GM18861 (cell line): ENCODE measurements at regions not wholly inside any gene's neighbourhood (a gene's known extent, or its start where the extent isn't known, plus 50 kb on each side); places are given as distances from the start of the nearest gene placed in this dataset.

ENCODE experiments used
- ATAC-seq: cut with Tn5 transposase; IDR thresholded peaks from one replicate; pipeline ENCODE4 v1.9.1; 2021; ENCODE audit not compliant: unreplicated experiment

GRCh38 chr15:93830221-93831080 is 400.9 kb upstream of the MCTP2 start:
- ATAC-seq = no peak

- ATAC-seq = no peak
Measured at GRCh38 chr15:93829115-93829870, 402.1 kb upstream of the MCTP2 start.

DNA sequence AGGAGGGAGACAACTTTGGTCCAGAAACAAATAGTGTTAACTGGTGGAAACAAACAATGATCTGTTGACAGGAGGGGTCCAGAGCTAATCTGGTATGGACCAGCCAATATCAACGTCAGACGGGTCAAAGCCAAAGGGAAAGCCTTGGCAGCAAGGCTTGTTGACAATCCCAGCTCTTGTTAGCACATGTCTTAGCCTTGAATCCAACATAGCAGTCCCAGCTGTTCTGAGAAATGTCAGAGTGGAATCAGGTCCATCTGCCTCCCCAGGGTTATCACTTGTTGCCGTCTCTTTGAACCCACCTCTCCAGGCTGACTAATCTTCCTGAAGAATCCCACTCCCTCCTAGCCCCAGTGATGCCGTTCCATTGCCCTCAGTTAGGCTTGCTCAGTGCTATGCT is 404.6 kb upstream of the MCTP2 start:
- ATAC-seq = no peak

- no peak for ATAC-seq
Measured at GRCh38 chr15:93826293-93826692, 405.1 kb upstream of the MCTP2 start.

- no peak for ATAC-seq
Measured at GRCh38 chr15:93825682-93826081, 405.7 kb upstream of the MCTP2 start.

- no peak for ATAC-seq
Measured at GRCh38 chr15:93823971-93824913, 407.1 kb upstream of the MCTP2 start.

GRCh38 chr15:93820566-93820965 is 410.8 kb upstream of the MCTP2 start:
- no peak for ATAC-seq

DNA sequence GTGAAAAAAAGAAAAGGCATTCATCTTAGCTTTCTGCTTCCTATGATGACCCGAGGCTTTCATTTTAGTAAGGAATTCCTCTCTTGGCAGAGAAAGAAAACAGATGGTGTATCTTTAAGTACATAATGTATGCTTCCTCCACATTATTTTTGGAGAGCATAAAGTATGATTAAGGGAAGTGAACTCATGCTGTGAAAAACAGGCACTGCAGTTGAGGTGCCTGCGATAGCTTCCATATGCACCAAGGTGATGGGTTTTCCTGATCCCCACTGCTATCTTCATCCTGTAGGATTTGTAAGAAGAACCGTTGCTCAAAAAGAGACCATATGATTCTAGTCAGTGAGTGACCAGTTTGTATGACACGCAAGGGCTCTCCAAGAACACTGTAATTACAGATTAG is 411.5 kb upstream of the MCTP2 start:
- ATAC-seq = no peak

DNA sequence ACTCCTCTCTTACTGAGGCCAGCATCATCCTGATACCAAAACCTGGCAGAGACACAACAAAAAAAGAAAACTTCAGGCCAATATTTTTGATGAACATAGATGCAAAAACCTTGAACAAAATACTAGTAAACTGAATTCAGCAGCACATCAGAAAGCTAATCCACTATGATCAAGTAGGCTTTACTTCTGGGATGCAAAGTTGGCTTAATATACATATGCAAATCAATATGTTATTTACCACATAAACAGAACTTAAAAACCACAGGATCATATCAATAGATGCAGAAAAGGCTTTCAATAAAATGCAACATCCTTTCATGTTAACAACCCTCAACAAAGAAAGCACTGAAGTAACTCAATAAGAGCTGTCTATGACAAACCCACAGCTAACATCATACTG is 414.5 kb upstream of the MCTP2 start:
- ATAC-seq = no peak

GRCh38 chr15:93811305-93811704 is 420.1 kb upstream of the MCTP2 start:
- no peak for ATAC-seq

GRCh38 chr15:93809516-93809915 is 421.8 kb upstream of the MCTP2 start:
- no peak for ATAC-seq

DNA sequence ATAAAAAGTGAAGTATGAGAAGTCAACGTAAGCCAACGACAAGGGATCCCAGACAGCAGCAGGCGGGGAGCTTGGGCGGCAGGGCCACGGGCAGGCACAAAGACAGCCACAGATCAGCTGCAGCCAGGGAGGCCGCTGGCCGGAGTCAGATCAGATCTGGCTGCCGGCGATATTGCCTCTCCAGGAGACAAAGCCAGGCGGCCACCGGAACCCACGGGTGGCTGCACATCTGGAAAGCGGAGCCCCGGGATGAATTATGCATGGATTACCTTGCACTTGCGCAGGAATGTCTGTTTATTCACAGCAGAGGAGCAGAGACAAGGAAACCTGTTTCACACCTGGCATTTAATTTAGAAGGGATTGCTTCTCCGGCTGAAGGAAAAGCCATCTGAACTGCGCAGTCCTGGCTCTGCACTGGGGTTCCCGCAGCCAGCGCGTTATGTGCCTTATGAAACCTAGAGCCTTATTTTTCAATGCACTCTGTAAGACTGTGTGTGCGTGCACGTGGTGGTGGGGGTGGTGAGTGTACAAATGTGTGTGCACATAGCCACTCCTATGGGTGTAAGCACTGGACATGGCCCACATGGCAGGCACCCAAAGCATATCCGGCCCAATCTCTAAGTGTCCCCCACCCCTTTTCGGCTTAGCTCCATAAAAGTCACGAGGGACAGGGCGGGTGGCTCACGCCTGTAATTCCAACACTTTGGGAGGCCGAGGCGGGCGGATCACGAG is 427.8 kb upstream of the MCTP2 start:
- ATAC-seq = no peak

GRCh38 chr15:93801206-93801605 is 430.2 kb upstream of the MCTP2 start:
- ATAC-seq = no peak

- ATAC-seq = no peak
Measured at GRCh38 chr15:93800805-93801204, 430.6 kb upstream of the MCTP2 start.

DNA sequence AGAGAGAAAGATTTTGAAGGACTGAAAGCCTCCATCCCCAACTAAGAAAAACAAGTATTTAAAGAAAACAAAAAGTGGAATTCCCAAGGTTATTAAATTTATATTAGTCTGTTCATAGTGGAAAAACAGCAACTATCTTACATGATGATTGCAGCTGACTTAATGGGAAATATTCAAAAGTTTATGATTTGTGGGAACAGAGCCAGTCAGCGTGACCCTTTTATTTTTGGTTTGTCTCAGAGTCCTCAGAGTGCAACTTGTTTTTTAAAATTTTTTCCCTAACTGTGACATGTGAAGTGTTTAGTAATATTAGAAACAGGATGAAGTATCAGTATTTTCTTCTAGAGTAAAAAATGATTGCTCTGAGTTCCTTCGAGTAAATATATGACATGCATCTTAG is 441.9 kb upstream of the MCTP2 start:
- ATAC-seq = no peak

GRCh38 chr15:93780073-93780472 is 451.3 kb upstream of the MCTP2 start:
- no peak for ATAC-seq

GRCh38 chr15:93779341-93779740 is 452.0 kb upstream of the MCTP2 start:
- ATAC-seq = no peak

DNA sequence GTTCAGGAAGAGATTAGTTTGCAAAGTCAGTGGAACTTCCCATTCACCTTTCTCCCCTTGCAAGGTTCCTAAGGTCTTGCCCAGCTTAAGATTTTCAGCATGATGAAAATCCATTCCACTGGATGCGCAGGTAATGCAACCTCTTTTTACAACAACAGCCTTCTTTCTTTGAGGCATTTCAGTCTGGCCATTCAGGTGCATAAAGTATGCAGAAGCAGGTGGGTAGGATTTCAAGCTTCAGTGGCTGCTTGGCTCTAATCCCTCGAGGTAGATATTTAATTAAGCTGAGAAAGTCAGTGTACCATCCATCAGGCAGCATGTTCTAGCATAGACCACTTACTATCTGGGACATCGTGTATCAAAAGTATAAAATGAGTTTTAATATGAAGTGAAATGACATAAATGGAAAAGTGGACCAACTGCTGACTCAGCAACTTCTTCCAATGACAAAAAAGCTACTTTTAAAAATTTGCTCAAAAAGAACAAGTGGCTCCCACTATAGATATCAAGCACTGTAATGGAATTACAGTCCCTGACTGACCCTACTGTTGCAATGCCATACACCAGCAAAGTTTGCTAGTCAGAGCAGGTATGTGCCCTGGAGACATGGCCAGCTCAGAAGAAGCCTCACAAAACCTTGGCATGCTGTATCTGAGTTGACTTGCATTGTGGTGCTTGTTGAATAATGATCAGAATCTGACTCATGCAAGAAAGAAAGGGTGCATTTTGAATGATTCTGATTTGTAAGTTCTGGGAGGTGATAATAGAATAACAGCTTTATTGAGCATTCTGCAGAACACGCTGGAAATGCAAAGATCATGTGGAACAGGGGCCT is 459.9 kb upstream of the MCTP2 start:
- ATAC-seq = no peak

DNA sequence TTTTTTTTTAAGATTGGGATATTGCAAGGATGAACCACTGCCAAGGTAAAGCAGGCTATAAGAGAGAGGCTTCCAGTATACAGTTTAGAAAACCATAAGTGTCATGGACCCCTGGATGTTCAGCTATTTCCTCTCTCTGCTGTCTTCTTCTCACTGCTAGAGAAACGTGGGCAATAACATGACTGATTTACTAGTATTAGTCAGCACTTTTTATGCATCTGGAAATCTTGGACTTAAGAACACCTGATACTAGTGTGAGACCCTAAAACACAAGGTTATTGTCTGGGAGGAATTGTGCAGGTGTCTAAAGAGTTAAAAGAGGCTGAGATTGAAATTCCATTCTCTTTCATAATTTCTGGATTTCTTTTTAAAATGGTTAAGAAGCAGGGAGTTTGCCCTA is 460.6 kb upstream of the MCTP2 start:
- no peak for ATAC-seq

GRCh38 chr15:93762036-93762435 is 469.3 kb upstream of the MCTP2 start:
- no peak for ATAC-seq
